ENCODE measurements at regions not wholly inside any gene's neighbourhood (a gene's known extent, or its start where the extent isn't known, plus 50 kb on each side); places are given as distances from the start of the nearest gene placed in this dataset.

DNA sequence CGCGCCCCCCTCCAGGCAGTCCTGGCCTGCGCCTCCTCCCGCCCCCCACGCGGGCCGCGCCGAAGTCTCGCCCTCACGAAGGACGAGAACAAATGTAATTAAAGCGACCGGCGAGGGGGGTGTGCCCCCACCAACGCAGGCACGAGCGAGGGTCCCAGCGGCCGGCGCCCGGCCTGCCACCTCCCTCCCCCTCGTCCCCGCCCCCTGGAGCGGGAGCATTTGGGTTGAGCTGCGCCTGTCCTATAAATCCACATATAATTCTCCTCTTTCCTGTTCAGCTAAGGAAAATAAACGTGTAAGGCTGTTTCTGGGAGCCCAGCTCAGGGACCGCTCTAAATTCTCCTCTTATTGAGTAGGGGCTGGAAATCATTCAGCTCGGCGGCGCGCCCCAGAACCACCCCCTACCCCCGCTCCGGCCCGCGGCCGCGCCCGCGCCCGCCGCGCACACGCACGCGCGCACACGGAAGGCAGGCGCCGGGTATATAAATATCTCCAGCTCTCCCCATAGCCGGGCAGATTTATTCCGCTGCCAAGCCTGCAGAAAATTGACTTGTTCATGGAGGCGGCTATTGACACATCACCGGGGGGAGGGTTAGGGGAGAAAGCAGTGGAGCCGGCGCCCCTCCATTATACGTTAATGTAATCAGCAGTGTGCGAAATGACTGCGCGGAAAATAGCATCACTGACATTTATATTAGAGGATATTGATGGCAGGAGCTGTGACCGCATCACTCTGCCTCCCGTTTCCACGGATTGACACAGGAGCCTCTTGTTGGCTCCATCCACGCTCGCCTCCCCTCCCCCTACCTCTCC lies 61.6 kb upstream of the BTRC start:
- TF ChIP-seq POLR2AphosphoS5 (IDR thresholded peaks at IDR 0.05), result no peak
- TF ChIP-seq, protein P1, sequence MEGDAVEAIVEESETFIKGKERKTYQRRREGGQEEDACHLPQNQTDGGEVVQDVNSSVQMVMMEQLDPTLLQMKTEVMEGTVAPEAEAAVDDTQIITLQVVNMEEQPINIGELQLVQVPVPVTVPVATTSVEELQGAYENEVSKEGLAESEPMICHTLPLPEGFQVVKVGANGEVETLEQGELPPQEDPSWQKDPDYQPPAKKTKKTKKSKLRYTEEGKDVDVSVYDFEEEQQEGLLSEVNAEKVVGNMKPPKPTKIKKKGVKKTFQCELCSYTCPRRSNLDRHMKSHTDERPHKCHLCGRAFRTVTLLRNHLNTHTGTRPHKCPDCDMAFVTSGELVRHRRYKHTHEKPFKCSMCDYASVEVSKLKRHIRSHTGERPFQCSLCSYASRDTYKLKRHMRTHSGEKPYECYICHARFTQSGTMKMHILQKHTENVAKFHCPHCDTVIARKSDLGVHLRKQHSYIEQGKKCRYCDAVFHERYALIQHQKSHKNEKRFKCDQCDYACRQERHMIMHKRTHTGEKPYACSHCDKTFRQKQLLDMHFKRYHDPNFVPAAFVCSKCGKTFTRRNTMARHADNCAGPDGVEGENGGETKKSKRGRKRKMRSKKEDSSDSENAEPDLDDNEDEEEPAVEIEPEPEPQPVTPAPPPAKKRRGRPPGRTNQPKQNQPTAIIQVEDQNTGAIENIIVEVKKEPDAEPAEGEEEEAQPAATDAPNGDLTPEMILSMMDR (IDR thresholded peaks at IDR 0.05), result no peak

All from suprapubic skin (tissue), 3 donors.